B cell (primary cell): ENCODE measurements at regions not wholly inside any gene's neighbourhood (a gene's known extent, or its start where the extent isn't known, plus 50 kb on each side); places are given as distances from the start of the nearest gene placed in this dataset.

ENCODE experiments used
- ATAC-seq: fragments of 200-7000 bp; cut with Tn5 transposase; one replicate; pipeline ENCODE4 v1.10.0; 2021; ENCODE audit warnings: low read depth, mild to moderate bottlenecking, moderate number of reproducible peaks, moderate library complexity
- CTCF ChIA-PET: fragments of 350-600 bp; sonication (Branson Sonifier 250); formaldehyde crosslinking; loops from one replicate; lab custom pipeline; 2021; ENCODE audit warnings: antibody characterized with exemption, inconsistent platforms; lab: Charles Lee
- POLR2A ChIA-PET: fragments of 350-600 bp; sonication (Branson Sonifier 250); formaldehyde crosslinking; loops from one replicate; lab custom pipeline; 2021; ENCODE audit warnings: antibody characterized with exemption; lab: Charles Lee
- DNase-seq: peaks from one replicate; pipeline ENCODE4 v3.0.0; 2013
- H2AFZ ChIP-seq: 2 replicates; pipeline ENCODE4 v1.6.1; 2012; ENCODE audit warnings: mild to moderate bottlenecking, low read depth, low read length; ENCODE audit not compliant: insufficient read depth, poor library complexity, severe bottlenecking
- H3K27ac ChIP-seq, 2 donors: 1 replicate in 1 of 2; 2 replicates in 1 of 2; pipeline ENCODE4 v1.5.1; 2012 to 2013; ENCODE audit warnings: low read length in 2 of 2, mild to moderate bottlenecking in 2 of 2, moderate library complexity in 1 of 2
- H3K27me3 ChIP-seq, 4 experiments: fragments of 200-600 bp in 1 of 4; sonication (generic) in 1 of 4; replicated peaks in 1 of 4; 1 replicate in 2 of 4; 2 replicates in 2 of 4; pipeline versions ENCODE4 v1.6.1 to v1.7.0; 2013 to 2016; ENCODE audit warnings: low read length in 3 of 4, mild to moderate bottlenecking in 2 of 4, mixed read lengths in 1 of 4, moderate library complexity in 1 of 4; ENCODE audit not compliant: insufficient read depth in 4 of 4, control insufficient read depth in 3 of 4; ENCODE audit errors: control extremely low read depth in 1 of 4
- H3K36me3 ChIP-seq, 2 experiments: replicated peaks in 1 of 2; 1 replicate in 1 of 2; 2 replicates in 1 of 2; pipeline versions ENCODE4 v1.6.1 to v1.7.1; 2013; ENCODE audit warnings: low read length in 1 of 2; ENCODE audit not compliant: insufficient read depth in 2 of 2, control insufficient read depth in 1 of 2; ENCODE audit errors: control extremely low read depth in 1 of 2, extremely low read depth in 1 of 2
- H3K4me1 ChIP-seq, 2 donors: fragments of 200-600 bp in 1 of 2; sonication (generic) in 1 of 2; 1 replicate in 1 of 2; 2 replicates in 1 of 2; pipeline versions ENCODE4 v1.5.1 to v1.6.1; 2013 to 2017; ENCODE audit warnings: low read length in 2 of 2; ENCODE audit not compliant: control insufficient read depth in 2 of 2, insufficient read depth in 2 of 2
- H3K4me2 ChIP-seq: replicated peaks from 2 replicates; pipeline ENCODE3; 2012; ENCODE audit warnings: mild to moderate bottlenecking, low read depth, low read length; ENCODE audit not compliant: poor library complexity, severe bottlenecking
- H3K4me3 ChIP-seq, 5 experiments: fragments of 200-600 bp in 1 of 5; sonication (generic) in 1 of 5; 1 replicate in 3 of 5; 2 replicates in 2 of 5; pipeline versions ENCODE4 v1.5.1 to v1.7.0; 2011 to 2016; ENCODE audit warnings: low read length in 4 of 5, mild to moderate bottlenecking in 4 of 5, low read depth in 2 of 5, control low read depth in 1 of 5, moderate library complexity in 1 of 5; ENCODE audit not compliant: insufficient read depth in 1 of 5; ENCODE audit errors: control extremely low read depth in 1 of 5, extremely low read depth in 1 of 5
- H3K79me2 ChIP-seq: fragments of 200-600 bp; sonication (generic); one replicate; pipeline ENCODE4 v1.6.0; 2016; ENCODE audit warnings: low read length; ENCODE audit not compliant: control insufficient read depth, insufficient read depth
- H3K9ac ChIP-seq: fragments of 200-600 bp; sonication (generic); 2 replicates; pipeline ENCODE4 v1.6.1; 2017; ENCODE audit warnings: mild to moderate bottlenecking, low read length, moderate library complexity
- H3K9me3 ChIP-seq, 3 donors: one replicate each; pipeline versions ENCODE4 v1.6.1 to v1.7.1; 2013; ENCODE audit warnings: low read length in 2 of 3; ENCODE audit not compliant: control insufficient read depth in 2 of 3, insufficient read depth in 1 of 3; ENCODE audit errors: control extremely low read depth in 1 of 3
- H4K20me1 ChIP-seq: 2 replicates; pipeline ENCODE4 v1.6.0; 2012; ENCODE audit warnings: mild to moderate bottlenecking, low read length; ENCODE audit not compliant: insufficient read depth, control insufficient read depth, poor library complexity, severe bottlenecking
- H3K27ac Mint-ChIP-seq: one replicate; pipeline ENCODE4 v1.8.0; 2021; ENCODE audit warnings: mixed read lengths
- H3K27me3 Mint-ChIP-seq: one replicate; pipeline ENCODE4 v1.8.0; 2021; ENCODE audit warnings: mixed read lengths
- H3K4me1 Mint-ChIP-seq: one replicate; pipeline ENCODE4 v1.8.0; 2021; ENCODE audit warnings: mixed read lengths
- H3K4me3 Mint-ChIP-seq: one replicate; pipeline ENCODE4 v1.8.0; 2021; ENCODE audit warnings: mixed read lengths
- H3K9me3 Mint-ChIP-seq: one replicate; pipeline ENCODE4 v1.8.0; 2022; ENCODE audit warnings: mixed read lengths; ENCODE audit not compliant: insufficient read depth
- CTCF ChIP-seq: fragments of 200-600 bp; IDR thresholded peaks from one replicate; pipeline ENCODE4 v1.8.0; 2022; ENCODE audit warnings: antibody characterized with exemption, mild to moderate bottlenecking
- EZH2 ChIP-seq: IDR thresholded peaks from 2 replicates; pipeline ENCODE4 v1.6.1; 2012; ENCODE audit warnings: borderline replicate concordance, low read depth, mild to moderate bottlenecking, moderate library complexity, low read length; ENCODE audit not compliant: insufficient read depth, poor library complexity, severe bottlenecking
- WGBS: methylation state at CpG from one replicate; pipeline ENCODE4 v1.1.5; 2013; ENCODE audit warnings: missing lambda C conversion rate; ENCODE audit not compliant: insufficient coverage; 5-methylcytosine and 5-hydroxymethylcytosine counted together
- intact Hi-C: fragments of 100-400 bp; cut with micrococcal nuclease; formaldehyde crosslinking; loops from one replicate; pipeline ENCODE4 v1.10.0; 2022

DNA sequence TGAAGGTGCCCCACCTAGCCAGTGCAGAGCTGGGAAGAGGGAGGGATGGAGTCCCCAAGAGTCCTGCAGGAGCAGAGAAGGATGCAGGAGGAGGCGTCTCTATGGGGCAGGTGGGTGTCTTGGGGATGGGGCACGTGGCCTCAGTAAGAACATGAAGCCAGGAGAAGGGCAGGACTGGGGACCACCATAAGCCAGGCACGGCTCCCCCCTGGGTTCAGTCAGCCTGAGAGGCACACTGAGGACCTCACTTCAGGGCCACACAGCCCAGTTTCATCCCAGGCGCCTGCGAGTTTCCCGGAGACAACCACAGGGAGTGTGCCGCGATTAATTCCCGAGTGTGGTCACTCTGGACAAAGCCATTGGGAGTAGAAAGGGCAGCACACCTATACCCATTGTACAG is 120.3 kb downstream of the GYPC start:
- ChIA-PET CTCF (interaction anchor here (1.1 to 5.0 kb wide), 8 partner anchors 244 to 548 kb away, joined by 3 to 116 read pairs (median 3); no protein-coding TSS in a partner anchor), POLR2A (no interaction called here)
- H3K9me3 ChIP-seq: no peaks in the 10 kb centered on the region
- H3K4me1 ChIP-seq: peaks cover 3 to 10% of the 10 kb centered on the region in 2 donors
- Mint-ChIP-seq H3K27me3 (peaks cover 33% of the 10 kb centered on the region), H3K4me1 (peaks cover 9% of the 10 kb centered on the region), H3K27ac (no peak overlapping the region), H3K4me3 (peak overlapping the region; percentile 71), H3K9me3 (no peaks in the 10 kb centered on the region)
- no peak overlapping the region for H3K9ac ChIP-seq
- DNase-seq (peak; percentile 16), ATAC-seq (no peak)
- no peaks in the 10 kb centered on the region for H4K20me1 ChIP-seq
- no peak overlapping the region for H3K27ac ChIP-seq
- no peaks in the 10 kb centered on the region for H3K79me2 ChIP-seq
- H3K4me2 ChIP-seq: peak overlapping the region; percentile 80
- no peaks in the 10 kb centered on the region for H3K36me3 ChIP-seq
- H3K4me3 ChIP-seq: no peak overlapping the region
- peak overlapping the region; percentile 75 for H2AFZ ChIP-seq
- no peak for TF ChIP-seq EZH2
- TF ChIP-seq CTCF: no peak
- WGBS: 30% methylated on average over 9 of the region's 9 CpGs
- H3K27me3 ChIP-seq: peaks cover 0 to 10% (median 0%) of the 10 kb centered on the region in 4 experiments
- intact Hi-C loops: loop anchor here (10.0 kb wide), 1 partner anchor 121 kb away; the partner anchor contains the start of gene GYPC
